RWPE2 (cell line): ENCODE measurements at regions not wholly inside any gene's neighbourhood (a gene's known extent, or its start where the extent isn't known, plus 50 kb on each side); places are given as distances from the start of the nearest gene placed in this dataset.

Experiments used
- ATAC-seq: fragments of 200-7000 bp; cut with Tn5 transposase; 3 replicates; pipeline ENCODE4 v1.9.1; 2021; ENCODE audit warnings: low read depth
- DNase-seq: peaks from one replicate; pipeline ENCODE4 v3.0.0-alpha.2; 2020; ENCODE audit warnings: low spot score
- H3K27ac ChIP-seq: fragments of 450-650 bp; 2 replicates; pipeline ENCODE4 v1.5.1; 2017; ENCODE audit warnings: mild to moderate bottlenecking; ENCODE audit not compliant: poor library complexity, severe bottlenecking
- H3K27me3 ChIP-seq: fragments of 250-450 bp; sonication (Bioruptor Pico); 2 replicates; pipeline ENCODE4 v1.5.1; 2021; ENCODE audit warnings: mild to moderate bottlenecking, moderate library complexity; ENCODE audit not compliant: insufficient read depth, poor library complexity, severe bottlenecking
- H3K36me3 ChIP-seq: fragments of 250-450 bp; sonication (Bioruptor Pico); 2 replicates; pipeline ENCODE4 v1.5.1; 2020; ENCODE audit warnings: low read depth, mild to moderate bottlenecking, moderate library complexity
- H3K4me1 ChIP-seq: fragments of 250-450 bp; sonication (Bioruptor Pico); 2 replicates; pipeline ENCODE4 v1.5.1; 2021; ENCODE audit warnings: mild to moderate bottlenecking, moderate library complexity; ENCODE audit not compliant: insufficient read depth, poor library complexity, severe bottlenecking
- H3K4me3 ChIP-seq: fragments of 250-450 bp; sonication (Bioruptor Pico); 2 replicates; pipeline ENCODE4 v1.5.1; 2021; ENCODE audit warnings: mild to moderate bottlenecking, moderate library complexity; ENCODE audit not compliant: severe bottlenecking
- H3K9me3 ChIP-seq: fragments of 250-450 bp; sonication (Bioruptor Pico); 2 replicates; pipeline ENCODE4 v1.5.1; 2021; ENCODE audit warnings: mild to moderate bottlenecking, moderate library complexity; ENCODE audit not compliant: severe bottlenecking
- CTCF ChIP-seq: fragments of 450-650 bp; IDR thresholded peaks from one replicate; pipeline ENCODE4 v1.5.1; 2017; ENCODE audit warnings: mild to moderate bottlenecking, moderate library complexity; ENCODE audit not compliant: poor library complexity, severe bottlenecking

GRCh38 chr4:125714049-125714448 lies 399.3 kb downstream of the FAT4 start:
- DNase-seq (no peak), ATAC-seq (no peak)
- no peaks in the 10 kb centered on the region for H3K9me3 ChIP-seq
- no peak for TF ChIP-seq CTCF
- no peaks in the 10 kb centered on the region for H3K27me3 ChIP-seq
- no peaks in the 10 kb centered on the region for H3K36me3 ChIP-seq
- H3K4me1 ChIP-seq, result no peaks in the 10 kb centered on the region
- H3K27ac ChIP-seq, result no peak overlapping the region
- no peak overlapping the region for H3K4me3 ChIP-seq

- H3K4me1 ChIP-seq, result peaks cover 4% of the 10 kb centered on the region
- no peak overlapping the region for H3K27ac ChIP-seq
- H3K4me3 ChIP-seq, result no peak overlapping the region
- H3K27me3 ChIP-seq, result no peaks in the 10 kb centered on the region
- H3K9me3 ChIP-seq, result no peaks in the 10 kb centered on the region
- TF ChIP-seq CTCF, result no peak
- DNase-seq (no peak), ATAC-seq (no peak)
- no peaks in the 10 kb centered on the region for H3K36me3 ChIP-seq
Observed at GRCh38 chr4:125714845-125715244, 400.1 kb downstream of the FAT4 start.

- Histone ChIP-seq H3K27me3 (no peaks in the 10 kb centered on the region), H3K9me3 (no peaks in the 10 kb centered on the region), H3K4me1 (peaks cover 9% of the 10 kb centered on the region), H3K27ac (no peak overlapping the region), H3K4me3 (no peak overlapping the region), H3K36me3 (no peaks in the 10 kb centered on the region)
- ATAC-seq (peak; percentile 86), DNase-seq (no peak)
- no peak for TF ChIP-seq CTCF
Observed at GRCh38 chr4:125719987-125720386, 405.2 kb downstream of the FAT4 start.

- H3K27ac ChIP-seq, result no peak overlapping the region
- no peaks in the 10 kb centered on the region for H3K36me3 ChIP-seq
- DNase-seq (no peak), ATAC-seq (no peak)
- TF ChIP-seq CTCF, result no peak
- no peaks in the 10 kb centered on the region for H3K27me3 ChIP-seq
- no peaks in the 10 kb centered on the region for H3K9me3 ChIP-seq
- H3K4me1 ChIP-seq, result peaks cover 9% of the 10 kb centered on the region
- no peak overlapping the region for H3K4me3 ChIP-seq
Observed at GRCh38 chr4:125722009-125722408, 407.3 kb downstream of the FAT4 start.

GRCh38 chr4:125725957-125726525 lies 411.3 kb downstream of the FAT4 start:
- DNase-seq, result no peak
- no peak for ATAC-seq
- H3K27ac ChIP-seq, result no peak overlapping the region

More at GRCh38 chr4:125725957-125726525, 411.3 kb downstream of the FAT4 start:
- Histone ChIP-seq H3K27me3 (no peaks in the 10 kb centered on the region), H3K4me3 (no peak overlapping the region), H3K9me3 (no peaks in the 10 kb centered on the region), H3K36me3 (no peaks in the 10 kb centered on the region), H3K4me1 (peaks cover 35% of the 10 kb centered on the region)
- TF ChIP-seq CTCF, result no peak
